ENCODE measurements at regions not wholly inside any gene's neighbourhood (a gene's known extent, or its start where the extent isn't known, plus 50 kb on each side); places are given as distances from the start of the nearest gene placed in this dataset.

GRCh38 chr3:187996609-187997008, 157.3 kb upstream of the LPP start:
- TF ChIP-seq FOXM1 (IDR thresholded peaks at IDR 0.05; ENCODE audit: borderline replicate concordance): no peak
- TF ChIP-seq BHLHE40 (IDR thresholded peaks at IDR 0.05; ENCODE audit: borderline replicate concordance): no peak
- TF ChIP-seq TARDBP (IDR thresholded peaks at IDR 0.05): no peak
- no peak for TF ChIP-seq SUZ12 (IDR thresholded peaks at IDR 0.05)
- no peak for TF ChIP-seq ELF4 (IDR thresholded peaks at IDR 0.05)
- no peak for TF ChIP-seq FOXA1 (IDR thresholded peaks at IDR 0.05)
- no peak for TF ChIP-seq SP1 (IDR thresholded peaks at IDR 0.05)

Measured in HEK293T (cell line).